Colonic mucosa (tissue), 4 donors: ENCODE measurements at regions not wholly inside any gene's neighbourhood (a gene's known extent, or its start where the extent isn't known, plus 50 kb on each side); places are given as distances from the start of the nearest gene placed in this dataset.

ENCODE experiments used
- DNase-seq: peaks from one replicate; pipeline ENCODE4 v3.0.0-alpha.2; 2020
- H3K27ac ChIP-seq: fragments of 200-600 bp; one replicate; pipeline ENCODE4 v1.8.0; 2021
- H3K27me3 ChIP-seq: fragments of 200-600 bp; one replicate; pipeline ENCODE4 v1.8.0; 2021
- H3K36me3 ChIP-seq: fragments of 200-600 bp; one replicate; pipeline ENCODE4 v1.8.0; 2021
- H3K4me1 ChIP-seq: fragments of 200-600 bp; one replicate; pipeline ENCODE4 v1.8.0; 2021; ENCODE audit warnings: mild to moderate bottlenecking
- H3K4me3 ChIP-seq: fragments of 200-600 bp; one replicate; pipeline ENCODE4 v1.8.0; 2021
- H3K9ac ChIP-seq, 2 donors: one replicate each; pipeline ENCODE4 v1.7.0; 2013; ENCODE audit warnings: control low read depth in 2 of 2, low read depth in 2 of 2, low read length in 2 of 2
- H3K9me3 ChIP-seq: fragments of 200-600 bp; one replicate; pipeline ENCODE4 v1.8.0; 2021
- intact Hi-C: fragments of 100-400 bp; cut with DNase I; formaldehyde crosslinking; loops from one replicate; pipeline ENCODE4 v1.14.1; 2022
- TF ChIP-seq, protein P1 (sequence below): fragments of 200-600 bp; IDR thresholded peaks from one replicate; pipeline ENCODE4 v1.8.0; 2022; ENCODE audit warnings: antibody characterized with exemption, mild to moderate bottlenecking
- donor health status: healthy.
- donor health status: DM: no; HTN: no; CAD: no.
- donor health status: DM: no; HTN: no; CAD: no.

DNA sequence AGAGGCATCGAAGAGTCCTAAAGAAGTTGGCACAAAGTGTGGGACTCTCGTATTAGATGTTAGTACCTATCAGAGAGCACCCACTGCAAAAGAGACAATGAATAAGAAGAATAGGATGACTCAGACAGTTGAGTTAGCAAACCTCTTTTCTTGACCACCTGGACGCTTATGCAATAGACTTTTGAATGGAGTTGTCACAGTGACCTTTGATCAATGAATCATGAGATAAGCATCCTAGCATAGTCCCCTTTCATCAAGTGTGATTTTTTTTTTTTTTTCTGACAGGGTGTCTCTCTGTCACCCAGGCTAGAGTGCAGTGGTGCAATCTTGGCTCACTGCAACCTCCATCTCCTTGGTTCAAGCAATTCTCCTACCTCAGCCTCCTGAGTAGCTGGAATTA, 1417.9 kb upstream of the GOT2 start:
- TF ChIP-seq, protein P1, sequence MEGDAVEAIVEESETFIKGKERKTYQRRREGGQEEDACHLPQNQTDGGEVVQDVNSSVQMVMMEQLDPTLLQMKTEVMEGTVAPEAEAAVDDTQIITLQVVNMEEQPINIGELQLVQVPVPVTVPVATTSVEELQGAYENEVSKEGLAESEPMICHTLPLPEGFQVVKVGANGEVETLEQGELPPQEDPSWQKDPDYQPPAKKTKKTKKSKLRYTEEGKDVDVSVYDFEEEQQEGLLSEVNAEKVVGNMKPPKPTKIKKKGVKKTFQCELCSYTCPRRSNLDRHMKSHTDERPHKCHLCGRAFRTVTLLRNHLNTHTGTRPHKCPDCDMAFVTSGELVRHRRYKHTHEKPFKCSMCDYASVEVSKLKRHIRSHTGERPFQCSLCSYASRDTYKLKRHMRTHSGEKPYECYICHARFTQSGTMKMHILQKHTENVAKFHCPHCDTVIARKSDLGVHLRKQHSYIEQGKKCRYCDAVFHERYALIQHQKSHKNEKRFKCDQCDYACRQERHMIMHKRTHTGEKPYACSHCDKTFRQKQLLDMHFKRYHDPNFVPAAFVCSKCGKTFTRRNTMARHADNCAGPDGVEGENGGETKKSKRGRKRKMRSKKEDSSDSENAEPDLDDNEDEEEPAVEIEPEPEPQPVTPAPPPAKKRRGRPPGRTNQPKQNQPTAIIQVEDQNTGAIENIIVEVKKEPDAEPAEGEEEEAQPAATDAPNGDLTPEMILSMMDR = no peak
- Histone ChIP-seq H3K4me3 (no peak overlapping the region), H3K27ac (no peak overlapping the region), H3K4me1 (no peaks in the 10 kb centered on the region), H3K27me3 (no peaks in the 10 kb centered on the region), H3K9me3 (no peaks in the 10 kb centered on the region), H3K9ac (no peak overlapping the region), H3K36me3 (no peaks in the 10 kb centered on the region)
- intact Hi-C loops = no loop called here
- no peak for DNase-seq

DNA sequence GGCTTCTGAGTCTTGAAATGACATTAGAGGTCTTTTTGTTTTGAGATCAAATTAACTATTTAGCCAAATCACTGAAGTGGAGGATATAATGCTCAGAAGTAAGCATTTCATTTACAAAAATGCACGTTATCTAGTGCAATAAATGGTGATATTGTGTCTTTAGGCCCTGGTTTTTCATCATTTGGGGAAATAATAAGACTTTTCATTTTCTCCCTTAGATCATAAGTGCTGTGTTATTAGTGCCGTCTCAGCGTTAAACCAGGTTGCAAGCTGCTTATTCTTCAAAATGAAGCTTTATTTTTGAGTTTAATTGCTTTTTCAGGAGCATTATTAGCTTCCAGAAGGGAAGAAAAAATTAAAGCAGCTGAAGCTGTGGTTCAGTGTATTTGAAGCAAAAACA, 1416.8 kb upstream of the GOT2 start:
- Histone ChIP-seq H3K4me1 (no peaks in the 10 kb centered on the region), H3K27ac (no peak overlapping the region), H3K36me3 (no peaks in the 10 kb centered on the region), H3K9me3 (no peaks in the 10 kb centered on the region), H3K27me3 (no peaks in the 10 kb centered on the region), H3K9ac (no peak overlapping the region), H3K4me3 (no peak overlapping the region)
- TF ChIP-seq, protein P1 = no peak
- DNase-seq = no peak
- intact Hi-C loops = no loop called here

DNA sequence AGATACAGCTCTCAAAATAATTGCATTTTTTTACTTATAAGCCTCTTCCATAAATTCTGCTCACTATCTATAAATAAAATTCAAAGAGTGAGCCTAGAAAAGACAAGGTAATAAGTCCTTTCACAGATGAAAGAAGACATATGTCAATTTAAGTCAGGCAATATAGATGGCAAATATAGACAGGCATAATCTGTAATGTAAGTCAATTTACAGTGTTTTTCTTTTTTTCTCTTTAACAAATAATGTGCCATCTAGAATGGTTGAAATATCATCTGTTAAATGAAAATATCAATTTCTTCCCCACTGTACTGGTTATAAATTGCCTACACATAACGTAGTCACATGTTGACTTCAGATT, 1409.2 kb upstream of the GOT2 start:
- TF ChIP-seq, protein P1 = no peak

DNA sequence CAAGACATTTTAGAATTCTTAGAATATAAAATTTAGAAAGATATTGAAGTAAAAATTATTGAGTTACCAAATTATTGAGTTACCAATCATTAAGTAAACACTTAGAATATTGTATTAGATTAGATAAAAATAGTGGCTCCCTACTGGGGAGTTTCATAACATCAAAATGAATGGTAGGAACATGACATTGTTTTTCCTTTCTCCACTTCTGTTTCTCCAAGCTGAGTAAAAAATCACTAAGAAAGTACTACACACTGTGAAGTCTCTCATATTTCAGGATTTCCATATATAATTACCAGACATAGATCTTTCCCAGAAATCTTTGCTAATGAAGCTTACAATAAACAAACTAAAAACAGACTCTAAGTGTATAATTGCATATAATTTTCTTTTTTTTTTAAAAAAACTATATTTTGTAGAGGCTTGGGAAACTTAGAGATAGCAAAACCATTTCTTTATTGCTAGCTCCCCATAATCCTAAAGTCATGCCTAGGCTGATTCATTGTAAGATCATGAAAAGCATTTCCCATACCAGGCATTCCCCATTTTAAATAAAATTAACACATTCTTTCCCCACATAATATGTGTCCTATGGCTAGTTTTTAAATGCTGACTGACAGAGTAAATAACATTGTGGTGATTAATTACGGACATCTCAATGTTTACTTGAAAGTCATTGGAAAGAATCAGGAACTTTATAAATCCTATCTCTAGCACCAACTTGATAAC, 1408.7 kb upstream of the GOT2 start:
- TF ChIP-seq, protein P1 = no peak
- Histone ChIP-seq H3K27ac (no peak overlapping the region), H3K36me3 (no peaks in the 10 kb centered on the region), H3K9ac (no peak overlapping the region), H3K4me1 (no peaks in the 10 kb centered on the region), H3K4me3 (no peak overlapping the region), H3K9me3 (peaks cover 4% of the 10 kb centered on the region), H3K27me3 (no peaks in the 10 kb centered on the region)
- intact Hi-C loops = no loop called here
- DNase-seq = no peak

More for the DNA sequence above, 1409.2 kb upstream of the GOT2 start:
- no peak overlapping the region for H3K27ac ChIP-seq
- no peaks in the 10 kb centered on the region for H3K27me3 ChIP-seq
- no peak overlapping the region for H3K9ac ChIP-seq
- no peak for DNase-seq
- H3K4me1 ChIP-seq = no peaks in the 10 kb centered on the region
- H3K36me3 ChIP-seq = no peaks in the 10 kb centered on the region
- intact Hi-C loops = no loop called here
- H3K9me3 ChIP-seq = peaks cover 4% of the 10 kb centered on the region
- no peak overlapping the region for H3K4me3 ChIP-seq

DNA sequence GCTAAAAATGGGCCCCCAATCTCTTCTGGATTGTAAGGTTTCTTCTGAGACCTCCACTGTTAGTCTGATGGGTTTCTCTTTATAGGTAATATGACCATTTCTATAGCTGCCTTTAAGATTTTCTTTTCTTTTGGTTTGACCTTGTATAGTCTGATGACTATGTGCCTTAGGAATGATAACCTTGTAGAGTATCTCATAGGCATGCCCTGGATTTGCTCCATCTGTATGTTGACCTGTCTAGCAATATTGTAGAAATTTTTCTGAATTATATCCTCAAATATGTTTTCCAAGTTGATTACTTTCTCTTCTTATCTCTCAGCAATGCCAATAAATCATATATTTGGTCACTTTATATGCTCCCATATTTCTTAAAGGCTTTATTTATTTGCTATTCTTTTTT, 1403.8 kb upstream of the GOT2 start:
- no peak overlapping the region for H3K4me3 ChIP-seq
- intact Hi-C loops = no loop called here
- H3K9ac ChIP-seq = no peak overlapping the region
- no peak for DNase-seq
- H3K4me1 ChIP-seq = no peaks in the 10 kb centered on the region
- TF ChIP-seq, protein P1 = no peak
- H3K27ac ChIP-seq = no peak overlapping the region
- peaks cover 4% of the 10 kb centered on the region for H3K9me3 ChIP-seq
- no peaks in the 10 kb centered on the region for H3K36me3 ChIP-seq
- H3K27me3 ChIP-seq = no peaks in the 10 kb centered on the region
